H9 (cell line): ENCODE measurements at regions not wholly inside any gene's neighbourhood (a gene's known extent, or its start where the extent isn't known, plus 50 kb on each side); places are given as distances from the start of the nearest gene placed in this dataset.

Source experiments
- DNase-seq: peaks from one replicate; pipeline ENCODE4 v3.0.0-alpha.2; 2017
- H2AFZ ChIP-seq: one replicate; pipeline ENCODE4 v1.6.1; 2013; ENCODE audit warnings: mild to moderate bottlenecking, low read length, control low read depth, moderate library complexity
- H2AK5ac ChIP-seq: 2 replicates; pipeline ENCODE4 v1.6.1; 2013; ENCODE audit warnings: low read length, control low read depth, mixed read lengths; ENCODE audit not compliant: insufficient read length
- H2BK120ac ChIP-seq: one replicate; pipeline ENCODE4 v1.6.1; 2013; ENCODE audit warnings: low read depth, mild to moderate bottlenecking, low read length, control low read depth, inconsistent platforms; ENCODE audit not compliant: poor library complexity, severe bottlenecking
- H2BK12ac ChIP-seq: 2 replicates; pipeline ENCODE4 v1.6.1; 2013; ENCODE audit warnings: low read length, control low read depth, mixed read lengths, low read depth; ENCODE audit not compliant: insufficient read length
- H2BK15ac ChIP-seq: 2 replicates; pipeline ENCODE4 v1.6.1; 2013; ENCODE audit warnings: low read depth, low read length, control low read depth
- H2BK20ac ChIP-seq: one replicate; pipeline ENCODE4 v1.6.1; 2013; ENCODE audit warnings: low read depth, mild to moderate bottlenecking, low read length, control low read depth, inconsistent platforms; ENCODE audit not compliant: poor library complexity, severe bottlenecking
- H2BK5ac ChIP-seq: 2 replicates; pipeline ENCODE4 v1.6.1; 2013; ENCODE audit warnings: low read length, control low read depth, mixed read lengths; ENCODE audit not compliant: insufficient read length
- H3K14ac ChIP-seq: 2 replicates; pipeline ENCODE4 v1.6.1; 2013; ENCODE audit warnings: low read length, control low read depth; ENCODE audit not compliant: insufficient read depth
- H3K18ac ChIP-seq: 2 replicates; pipeline ENCODE4 v1.6.1; 2013; ENCODE audit warnings: low read depth, mild to moderate bottlenecking, mixed read lengths, low read length, control low read depth; ENCODE audit not compliant: insufficient read length
- H3K23ac ChIP-seq: 2 replicates; pipeline ENCODE4 v1.6.1; 2013; ENCODE audit warnings: low read length, control low read depth, mixed read lengths, low read depth; ENCODE audit not compliant: insufficient read length
- H3K23me2 ChIP-seq: 2 replicates; pipeline ENCODE4 v1.6.1; 2013; ENCODE audit warnings: low read depth, mild to moderate bottlenecking, mixed read lengths, low read length, control low read depth; ENCODE audit not compliant: insufficient read length, poor library complexity, severe bottlenecking
- H3K27ac ChIP-seq: 2 replicates; pipeline ENCODE4 v1.5.1; 2013; ENCODE audit warnings: low read length, control low read depth, mixed read lengths, low read depth; ENCODE audit not compliant: insufficient read length
- H3K27me3 ChIP-seq: 2 replicates; pipeline ENCODE4 v1.6.1; 2013; ENCODE audit warnings: low read length, control low read depth, inconsistent platforms; ENCODE audit not compliant: insufficient read depth
- H3K4ac ChIP-seq: 2 replicates; pipeline ENCODE4 v1.6.1; 2013; ENCODE audit warnings: low read depth, mild to moderate bottlenecking, control low read depth, inconsistent platforms, low read length, moderate library complexity
- H3K4me1 ChIP-seq: 2 replicates; pipeline ENCODE4 v1.6.1; 2013; ENCODE audit warnings: low read length, control low read depth, inconsistent platforms; ENCODE audit not compliant: insufficient read depth
- H3K4me2 ChIP-seq: 2 replicates; pipeline ENCODE4 v1.6.1; 2013; ENCODE audit warnings: low read length, control low read depth, mixed read lengths; ENCODE audit not compliant: insufficient read length, insufficient read depth
- H3K56ac ChIP-seq: 2 replicates; pipeline ENCODE4 v1.6.1; 2013; ENCODE audit warnings: low read depth, mild to moderate bottlenecking, mixed read lengths, low read length, control low read depth; ENCODE audit not compliant: insufficient read length
- H3K79me1 ChIP-seq: 2 replicates; pipeline ENCODE4 v1.6.1; 2013; ENCODE audit warnings: low read depth, mild to moderate bottlenecking, moderate library complexity, low read length, control low read depth, inconsistent platforms; ENCODE audit not compliant: insufficient read depth, poor library complexity, severe bottlenecking
- H3K79me2 ChIP-seq: 2 replicates; pipeline ENCODE4 v1.6.1; 2013; ENCODE audit warnings: low read length, control low read depth, inconsistent platforms; ENCODE audit not compliant: insufficient read depth
- H3K9ac ChIP-seq: 2 replicates; pipeline ENCODE4 v1.6.1; 2013; ENCODE audit warnings: low read length, control low read depth, mixed read lengths; ENCODE audit not compliant: insufficient read length; ENCODE audit errors: extremely low read depth
- H3K9me3 ChIP-seq: one replicate; pipeline ENCODE4 v1.6.1; 2013; ENCODE audit warnings: low read depth, low read length, inconsistent platforms; ENCODE audit not compliant: control insufficient read depth
- H3T11ph ChIP-seq: one replicate; pipeline ENCODE4 v1.6.1; 2013; ENCODE audit warnings: mild to moderate bottlenecking, low read length, control low read depth, inconsistent platforms
- H4K20me1 ChIP-seq: one replicate; pipeline ENCODE4 v1.6.1; 2013; ENCODE audit not compliant: control insufficient read depth, insufficient read length, insufficient read depth
- H4K5ac ChIP-seq: 2 replicates; pipeline ENCODE4 v1.6.1; 2013; ENCODE audit warnings: low read depth, mild to moderate bottlenecking, mixed read lengths, low read length, control low read depth; ENCODE audit not compliant: insufficient read length
- H4K8ac ChIP-seq: replicated peaks from 2 replicates; pipeline ENCODE4 v1.6.1; 2013; ENCODE audit warnings: low read length, control low read depth, mixed read lengths, low read depth; ENCODE audit not compliant: insufficient read length
- H4K91ac ChIP-seq: 2 replicates; pipeline ENCODE4 v1.6.1; 2013; ENCODE audit warnings: low read depth, mild to moderate bottlenecking, moderate library complexity, mixed read lengths, low read length, control low read depth; ENCODE audit not compliant: insufficient read length
- H3K27ac Mint-ChIP-seq, 3 experiments: 2 replicates in 2 of 3; 3 replicates in 1 of 3; pipeline ENCODE4 v1.8.0; 2020 to 2021; ENCODE audit warnings: mixed read lengths in 3 of 3, mild to moderate bottlenecking in 1 of 3, moderate library complexity in 1 of 3
- H3K27me3 Mint-ChIP-seq: 2 replicates; pipeline ENCODE4 v1.8.0; 2021; ENCODE audit warnings: low read depth, mild to moderate bottlenecking, moderate library complexity, mixed read lengths
- H3K36me3 Mint-ChIP-seq, 3 experiments: 2 replicates in 2 of 3; 3 replicates in 1 of 3; pipeline ENCODE4 v1.8.0; 2020 to 2021; ENCODE audit warnings: low read depth in 3 of 3, mixed read lengths in 3 of 3; ENCODE audit not compliant: insufficient read depth in 1 of 3
- H3K4me1 Mint-ChIP-seq, 2 experiments: 2 replicates each; pipeline ENCODE4 v1.8.0; 2020; ENCODE audit warnings: mixed read lengths in 2 of 2
- H3K4me3 Mint-ChIP-seq, 2 experiments: 2 replicates in 1 of 2; 3 replicates in 1 of 2; pipeline ENCODE4 v1.8.0; 2020 to 2021; ENCODE audit warnings: mild to moderate bottlenecking in 2 of 2, mixed read lengths in 2 of 2, moderate library complexity in 1 of 2
- H3K9me3 Mint-ChIP-seq, 2 experiments: 2 replicates in 1 of 2; 3 replicates in 1 of 2; pipeline ENCODE4 v1.8.0; 2020; ENCODE audit warnings: mild to moderate bottlenecking in 2 of 2, mixed read lengths in 2 of 2, moderate library complexity in 1 of 2
- WGBS: extraction: QIAGEN DNeasy Blood & Tissue Kit; methylation state at CpG from one replicate; pipeline ENCODE4 v1.1.7; 2013; ENCODE audit warnings: missing lambda C conversion rate, low lambda C conversion rate, mixed read lengths; ENCODE audit not compliant: insufficient read length; ENCODE audit errors: extremely low coverage; 5-methylcytosine and 5-hydroxymethylcytosine counted together
- TF ChIP-seq, protein P1 (sequence below): fragments of 200-600 bp; sonication (generic); conservative IDR thresholded peaks from 3 replicates; pipeline ENCODE4 v1.8.0; 2021; ENCODE audit warnings: antibody characterized with exemption, mild to moderate bottlenecking

GRCh38 chr3:102089904-102090720, 240.8 kb downstream of the NFKBIZ start:
- no CpG with 5 or more reads among the region's 10 CpGs for WGBS
- no peaks in the 10 kb centered on the region for H3K27me3 Mint-ChIP-seq
- no peak overlapping the region for H2BK12ac ChIP-seq

More at GRCh38 chr3:102089904-102090720, 240.8 kb downstream of the NFKBIZ start:
- H3K23me2 ChIP-seq, result no peaks in the 10 kb centered on the region
- no peak for DNase-seq
- H3K56ac ChIP-seq, result no peak overlapping the region
- H3K27ac ChIP-seq, result no peak overlapping the region
- H3K9ac ChIP-seq, result no peak overlapping the region
- no peaks in the 10 kb centered on the region for H3K79me1 ChIP-seq
- H3K4ac ChIP-seq, result no peak overlapping the region
- peaks cover 0 to 2% of the 10 kb centered on the region in 2 experiments; a peak in 1 of 4 replicates for H3K4me1 Mint-ChIP-seq
- H2BK120ac ChIP-seq, result no peak overlapping the region
- no peak overlapping the region for H3K4me3 Mint-ChIP-seq
- no peak overlapping the region for H2BK20ac ChIP-seq
- no peak overlapping the region for H3K18ac ChIP-seq
- H4K91ac ChIP-seq, result no peak overlapping the region
- H3K27me3 ChIP-seq, result no peaks in the 10 kb centered on the region
- H2AK5ac ChIP-seq, result no peak overlapping the region
- H4K8ac ChIP-seq, result no peak overlapping the region
- H3K23ac ChIP-seq, result no peak overlapping the region
- H2BK15ac ChIP-seq, result no peak overlapping the region
- TF ChIP-seq, protein P1, sequence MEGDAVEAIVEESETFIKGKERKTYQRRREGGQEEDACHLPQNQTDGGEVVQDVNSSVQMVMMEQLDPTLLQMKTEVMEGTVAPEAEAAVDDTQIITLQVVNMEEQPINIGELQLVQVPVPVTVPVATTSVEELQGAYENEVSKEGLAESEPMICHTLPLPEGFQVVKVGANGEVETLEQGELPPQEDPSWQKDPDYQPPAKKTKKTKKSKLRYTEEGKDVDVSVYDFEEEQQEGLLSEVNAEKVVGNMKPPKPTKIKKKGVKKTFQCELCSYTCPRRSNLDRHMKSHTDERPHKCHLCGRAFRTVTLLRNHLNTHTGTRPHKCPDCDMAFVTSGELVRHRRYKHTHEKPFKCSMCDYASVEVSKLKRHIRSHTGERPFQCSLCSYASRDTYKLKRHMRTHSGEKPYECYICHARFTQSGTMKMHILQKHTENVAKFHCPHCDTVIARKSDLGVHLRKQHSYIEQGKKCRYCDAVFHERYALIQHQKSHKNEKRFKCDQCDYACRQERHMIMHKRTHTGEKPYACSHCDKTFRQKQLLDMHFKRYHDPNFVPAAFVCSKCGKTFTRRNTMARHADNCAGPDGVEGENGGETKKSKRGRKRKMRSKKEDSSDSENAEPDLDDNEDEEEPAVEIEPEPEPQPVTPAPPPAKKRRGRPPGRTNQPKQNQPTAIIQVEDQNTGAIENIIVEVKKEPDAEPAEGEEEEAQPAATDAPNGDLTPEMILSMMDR, result no peak
- no peak overlapping the region for H3K14ac ChIP-seq
- no peaks in the 10 kb centered on the region; a peak in 1 of 5 replicates for H3K9me3 Mint-ChIP-seq
- no peaks in the 10 kb centered on the region for H3K4me1 ChIP-seq
- H3K27ac Mint-ChIP-seq, result no peak overlapping the region
- H2AFZ ChIP-seq, result no peak overlapping the region
- H3K36me3 Mint-ChIP-seq, result no peaks in the 10 kb centered on the region
- H4K20me1 ChIP-seq, result no peaks in the 10 kb centered on the region
- H3K4me2 ChIP-seq, result no peak overlapping the region
- no peaks in the 10 kb centered on the region for H3K9me3 ChIP-seq
- no peaks in the 10 kb centered on the region for H3K79me2 ChIP-seq
- H3T11ph ChIP-seq, result no peak overlapping the region
- no peak overlapping the region for H4K5ac ChIP-seq
- H2BK5ac ChIP-seq, result no peak overlapping the region
